DMS53 (cell line): ENCODE measurements at regions not wholly inside any gene's neighbourhood (a gene's known extent, or its start where the extent isn't known, plus 50 kb on each side); places are given as distances from the start of the nearest gene placed in this dataset.
"Not testable (repeated sequence)": the region's sequence is repeated elsewhere in the genome, so short reads cannot be mapped to it uniquely, and the experiment has no call there.

ENCODE experiments used
- DNase-seq: peaks from one replicate; lab custom pipeline; 2025; lab: John Stamatoyannopoulos, UW

- DNase-seq = no peak
Measured at GRCh38 chr13:58625703-58626389, 994.3 kb downstream of the PCDH17 start.

GRCh38 chr13:58630794-58631193 is 999.2 kb downstream of the PCDH17 start:
- DNase-seq = no peak

- DNase-seq = no peak
Measured at GRCh38 chr13:58633226-58633625, 1001.7 kb downstream of the PCDH17 start.

GRCh38 chr13:58655086-58655485 is 1023.5 kb downstream of the PCDH17 start:
- DNase-seq = no peak

GRCh38 chr13:58660826-58661225 is 1029.3 kb downstream of the PCDH17 start:
- no peak for DNase-seq

- no peak for DNase-seq
Measured at GRCh38 chr13:58666331-58666730, 1034.8 kb downstream of the PCDH17 start.

- DNase-seq = no peak
Measured at GRCh38 chr13:58667096-58667495, 1035.6 kb downstream of the PCDH17 start.

- DNase-seq = no peak
Measured at GRCh38 chr13:58680115-58680514, 1048.6 kb downstream of the PCDH17 start.

GRCh38 chr13:58682616-58683015 is 1051.1 kb downstream of the PCDH17 start:
- DNase-seq = no peak

GRCh38 chr13:58687148-58687547 is 1055.6 kb downstream of the PCDH17 start:
- no peak for DNase-seq

GRCh38 chr13:58698531-58698930 is 1067.0 kb downstream of the PCDH17 start:
- no peak for DNase-seq

- DNase-seq = no peak
Measured at GRCh38 chr13:58704953-58705352, 1073.4 kb downstream of the PCDH17 start.

- no peak for DNase-seq
Measured at GRCh38 chr13:58706421-58706820, 1074.9 kb downstream of the PCDH17 start.

GRCh38 chr13:58712191-58712590 is 1080.6 kb downstream of the PCDH17 start:
- no peak for DNase-seq

- DNase-seq = not testable (repeated sequence)
Measured at GRCh38 chr13:58714016-58714415, 1082.5 kb downstream of the PCDH17 start.

- no peak for DNase-seq
Measured at GRCh38 chr13:58721273-58721672, 1089.7 kb downstream of the PCDH17 start.

GRCh38 chr13:58728126-58728525 is 1096.6 kb downstream of the PCDH17 start:
- DNase-seq = no peak

- DNase-seq = no peak
Measured at GRCh38 chr13:58729361-58729760, 1097.8 kb downstream of the PCDH17 start.

- DNase-seq = no peak
Measured at GRCh38 chr13:58744686-58745085, 1113.1 kb downstream of the PCDH17 start.

- DNase-seq = no peak
Measured at GRCh38 chr13:58767566-58767965, 1136.0 kb downstream of the PCDH17 start.

GRCh38 chr13:58773280-58773859 is 1141.8 kb downstream of the PCDH17 start:
- no peak for DNase-seq

GRCh38 chr13:58782736-58783135 is 1151.2 kb downstream of the PCDH17 start:
- DNase-seq = no peak

GRCh38 chr13:58792854-58793253 is 1161.3 kb downstream of the PCDH17 start:
- no peak for DNase-seq

GRCh38 chr13:58795715-58796114 is 1164.2 kb downstream of the PCDH17 start:
- DNase-seq = no peak
